Hematopoietic multipotent progenitor cell treated with erythropoietin and hydrocortisone succinate and interleukin-3 and kit ligand, for 17 days (in vitro differentiated cells): ENCODE measurements at regions not wholly inside any gene's neighbourhood (a gene's known extent, or its start where the extent isn't known, plus 50 kb on each side); places are given as distances from the start of the nearest gene placed in this dataset.

ENCODE experiments used
- DNase-seq: peaks from one replicate; pipeline ENCODE4 v3.0.0-alpha.2; 2015; ENCODE audit warnings: low spot score

DNA sequence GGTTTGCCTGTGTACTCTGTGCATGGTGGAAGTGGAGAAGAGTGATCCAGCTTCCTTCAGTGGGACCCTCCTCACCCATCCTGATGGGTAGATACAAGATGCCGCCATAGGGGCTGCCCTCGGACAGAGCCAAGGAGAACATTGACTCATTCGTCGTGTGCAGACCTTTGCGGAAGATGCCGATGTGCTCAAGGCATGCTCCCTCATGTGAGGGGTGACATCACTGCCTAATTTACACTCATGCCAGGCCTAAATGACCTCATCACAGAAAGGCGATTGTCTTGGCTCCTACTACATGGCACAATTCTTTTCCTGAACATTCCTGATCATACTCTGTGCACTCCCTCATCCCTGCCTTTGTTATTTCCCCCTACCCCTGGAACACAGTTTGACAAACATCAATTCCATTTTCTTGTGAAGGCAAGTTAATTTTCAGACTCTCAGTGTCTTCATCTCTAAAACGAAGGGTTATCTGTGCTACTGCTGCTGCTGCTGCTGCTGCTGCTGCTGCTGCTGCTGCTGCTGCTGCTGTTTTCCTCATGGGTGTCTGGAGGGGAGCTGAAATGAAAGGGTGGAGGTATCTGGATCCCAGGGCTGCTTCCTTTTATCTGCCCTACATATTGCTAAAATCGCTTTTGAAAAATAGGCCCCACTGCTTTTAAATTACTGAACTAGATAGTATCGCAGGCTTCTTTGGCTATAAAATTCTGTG is 146.5 kb upstream of the ARGLU1 start:
- DNase-seq: no peak

DNA sequence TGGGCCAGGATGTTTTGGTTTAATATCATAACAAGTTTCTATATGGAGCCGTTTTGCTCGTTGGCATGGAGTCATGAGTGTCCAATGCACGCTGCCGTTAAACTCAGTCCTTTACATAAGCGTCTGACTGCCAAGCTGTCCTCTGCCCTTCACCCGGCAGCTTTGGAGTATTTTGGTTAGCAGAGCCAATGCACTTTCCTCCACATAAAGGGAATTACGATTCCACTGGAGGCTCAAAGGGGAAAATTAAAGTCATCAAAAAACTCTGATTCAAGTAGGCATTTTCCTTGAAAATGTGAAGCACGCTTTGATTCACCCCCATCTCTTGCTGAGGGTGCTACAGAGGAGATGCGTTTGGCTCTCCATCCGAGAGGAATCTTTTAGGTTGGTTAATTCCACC is 144.4 kb upstream of the ARGLU1 start:
- DNase-seq: no peak

DNA sequence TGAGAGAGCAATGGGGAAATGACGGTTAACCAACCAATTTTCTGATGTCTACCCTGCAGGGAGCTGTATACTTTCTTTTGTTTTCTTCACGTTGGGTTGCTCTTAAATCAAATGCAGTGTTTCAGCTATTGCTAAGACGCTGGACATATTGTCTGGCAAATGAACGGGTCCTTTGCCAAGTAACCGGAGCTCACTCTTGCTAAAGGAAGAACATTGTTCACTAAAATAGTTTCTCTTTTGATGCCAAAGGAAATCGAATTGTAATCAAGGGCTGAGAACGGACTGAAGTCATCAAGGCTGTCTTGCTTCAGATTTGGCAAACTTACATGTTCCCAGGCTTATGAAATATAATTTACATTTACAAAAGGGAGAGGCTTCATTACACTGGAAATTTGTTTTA is 142.3 kb upstream of the ARGLU1 start:
- DNase-seq: no peak

DNA sequence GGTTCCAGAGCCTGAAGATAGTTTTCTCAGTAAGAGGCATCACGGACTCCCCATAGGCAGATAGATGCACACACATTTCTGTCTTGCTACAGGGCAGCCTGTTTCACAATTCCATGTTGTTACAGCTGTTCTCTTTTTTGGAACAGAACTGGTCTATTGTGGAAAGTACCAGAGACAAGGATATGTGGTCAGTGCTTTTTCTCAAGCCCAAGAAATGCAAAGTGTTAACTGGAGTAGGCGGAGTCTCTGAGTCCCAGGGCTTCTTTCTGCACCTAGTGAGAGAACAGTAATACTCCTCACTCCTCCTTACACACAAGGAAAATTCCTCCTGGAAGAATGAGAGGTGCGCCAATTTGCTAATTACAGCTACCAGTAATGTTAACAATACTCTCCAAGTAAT is 141.6 kb upstream of the ARGLU1 start:
- no peak for DNase-seq

DNA sequence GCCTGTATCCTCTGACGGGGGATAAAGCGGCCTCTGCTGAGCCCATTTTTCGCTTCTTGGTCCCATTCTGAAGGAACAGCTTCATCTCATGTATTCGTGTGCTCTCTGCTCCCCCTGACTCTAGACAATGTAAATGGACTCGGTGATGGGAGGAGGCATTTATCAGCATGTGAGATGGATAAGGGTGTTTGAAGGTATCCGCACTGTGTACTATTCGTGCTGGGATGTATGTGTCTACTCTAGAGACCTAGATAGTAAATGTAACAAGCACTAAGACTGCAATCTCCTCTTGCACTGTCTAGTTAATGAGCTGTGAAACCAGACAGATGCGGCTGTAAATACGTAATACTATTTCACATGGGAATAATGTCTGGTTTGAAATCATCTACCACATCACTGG is 134.6 kb upstream of the ARGLU1 start:
- DNase-seq: no peak

DNA sequence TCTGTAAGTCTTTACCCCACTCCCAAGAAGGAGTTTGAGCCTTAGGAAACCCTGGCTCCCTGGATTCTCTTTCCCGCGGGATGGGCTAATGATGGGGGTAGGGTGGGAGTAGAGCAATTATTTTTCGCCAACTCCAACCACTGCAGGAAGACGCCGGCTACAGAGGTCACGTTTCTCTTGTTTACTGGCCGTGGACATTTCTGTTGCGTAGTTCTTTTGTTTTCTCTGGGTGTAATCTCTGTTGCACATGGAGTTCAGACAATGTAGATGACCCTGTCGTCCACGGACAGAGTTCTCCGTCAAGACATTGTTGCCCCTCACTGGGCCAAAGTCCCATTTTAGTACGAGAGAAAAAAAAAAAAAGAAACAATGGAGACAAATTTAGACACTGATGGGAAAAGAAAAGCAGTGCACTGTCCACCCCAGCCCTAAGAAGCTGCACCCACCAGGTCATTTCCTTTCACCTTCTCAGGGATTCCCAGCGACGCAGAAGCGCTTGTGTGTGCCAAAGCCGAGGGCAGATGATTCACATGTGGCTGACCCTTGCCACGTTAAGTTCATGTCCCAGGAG is 133.9 kb upstream of the ARGLU1 start:
- no peak for DNase-seq

DNA sequence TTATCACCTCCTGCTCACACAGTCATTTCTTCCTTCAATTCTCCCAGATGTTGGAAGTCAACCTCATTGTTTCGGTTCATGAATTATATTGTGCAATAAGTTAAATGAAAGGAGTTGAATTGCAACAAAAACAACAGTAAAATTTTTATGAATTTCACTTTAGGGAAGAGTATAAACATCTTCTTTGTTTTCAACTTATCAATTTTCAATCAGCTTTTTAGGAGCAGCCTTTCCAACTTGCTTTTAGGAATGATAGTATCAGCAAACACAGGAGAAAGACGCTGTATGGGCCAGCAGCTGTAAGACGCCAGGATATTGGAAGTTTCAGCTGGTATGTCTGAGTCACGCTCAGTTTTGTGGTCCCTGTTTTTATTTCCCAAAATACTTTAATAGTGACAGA is 132.5 kb upstream of the ARGLU1 start:
- no peak for DNase-seq

DNA sequence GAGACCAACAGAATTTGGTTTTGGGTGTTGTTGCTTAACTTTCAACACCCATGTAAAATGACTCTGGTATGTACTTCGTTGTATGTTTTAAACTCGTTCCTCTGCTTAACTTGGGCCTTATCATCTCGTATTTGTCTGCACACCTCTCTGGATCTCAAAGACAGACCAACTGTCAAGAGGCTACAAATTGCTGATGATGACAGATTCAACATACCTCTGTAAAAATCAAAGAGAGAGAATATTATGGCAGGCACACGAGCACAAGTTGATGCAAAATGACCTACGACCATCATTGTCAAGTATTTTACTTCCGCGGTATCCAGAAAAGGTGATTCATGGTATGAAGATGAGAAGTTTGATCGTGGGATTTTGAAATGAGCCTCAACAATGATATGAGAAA is 132.1 kb upstream of the ARGLU1 start:
- no peak for DNase-seq

DNA sequence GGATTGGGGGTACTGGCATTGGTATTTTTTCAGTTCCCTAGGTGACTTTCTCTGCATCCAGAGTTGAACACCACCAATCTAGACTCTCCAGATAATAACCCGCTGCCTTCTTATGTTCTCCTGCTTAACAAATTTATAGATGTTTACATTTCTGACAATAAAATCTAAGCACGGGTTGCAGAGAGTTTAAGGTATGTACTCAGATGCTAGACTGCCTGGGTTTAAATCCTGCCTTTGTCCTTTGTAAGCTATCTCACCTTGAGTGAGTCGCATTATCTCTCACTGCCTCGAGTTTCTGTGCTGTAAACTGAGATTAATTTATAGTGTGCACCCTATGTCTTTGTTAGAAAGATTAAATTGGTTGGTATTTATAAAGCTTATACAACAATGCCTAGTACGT is 131.4 kb upstream of the ARGLU1 start:
- no peak for DNase-seq

DNA sequence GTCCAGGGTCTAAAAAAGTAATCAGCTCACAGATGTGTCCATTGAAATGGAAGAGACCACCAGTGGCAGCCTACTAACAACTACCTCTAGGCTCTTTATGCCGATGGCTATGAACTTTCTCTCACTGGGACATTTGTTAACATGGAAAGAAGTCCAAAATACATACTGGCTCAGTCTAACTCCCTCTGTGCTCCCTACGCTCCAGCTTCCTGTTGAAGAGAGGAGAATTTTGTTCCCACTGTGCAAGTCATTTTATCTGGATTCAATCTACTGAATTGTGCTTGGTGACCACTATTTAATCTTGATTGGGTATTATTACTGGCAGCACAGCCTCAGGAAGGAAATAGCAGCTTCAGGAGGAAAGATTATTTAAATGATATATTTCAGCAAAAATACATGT is 128.8 kb upstream of the ARGLU1 start:
- no peak for DNase-seq

DNA sequence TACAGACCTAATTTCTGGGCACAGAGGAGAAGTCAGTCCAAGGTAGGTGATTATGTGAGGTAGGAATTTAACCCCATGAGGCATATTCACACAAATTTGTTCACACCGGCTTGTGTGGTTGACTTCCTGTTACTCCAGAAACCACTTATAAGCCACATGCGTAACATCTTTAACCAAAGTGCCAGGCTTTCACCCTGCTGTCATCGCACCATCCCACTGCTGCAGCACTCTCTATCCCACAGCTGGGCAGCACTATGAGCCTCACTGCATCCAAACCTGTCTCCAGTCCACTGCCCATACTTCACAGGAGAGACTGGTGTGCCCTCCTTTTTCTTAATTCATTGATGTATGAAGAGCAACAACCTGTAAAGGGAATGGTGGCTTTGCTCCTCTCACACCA is 128.2 kb upstream of the ARGLU1 start:
- no peak for DNase-seq

DNA sequence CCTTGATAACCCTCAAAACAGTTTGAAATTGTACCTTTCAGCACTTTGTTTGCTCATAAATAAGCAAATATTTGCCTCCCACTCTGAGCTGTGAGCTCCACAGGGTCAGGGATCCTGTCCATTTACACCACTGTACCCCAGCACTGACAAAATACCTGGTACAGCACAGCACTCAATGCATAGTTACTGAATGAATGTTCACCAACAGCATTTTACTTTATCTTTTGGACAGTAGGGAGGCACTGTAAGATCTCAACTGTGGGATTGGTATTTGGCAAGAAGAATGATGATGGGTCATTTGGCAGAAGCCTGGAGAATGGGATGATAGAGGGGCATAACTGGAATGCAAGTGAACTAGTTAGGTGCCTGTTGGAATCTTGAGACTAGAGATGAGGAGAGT is 127.2 kb upstream of the ARGLU1 start:
- no peak for DNase-seq

DNA sequence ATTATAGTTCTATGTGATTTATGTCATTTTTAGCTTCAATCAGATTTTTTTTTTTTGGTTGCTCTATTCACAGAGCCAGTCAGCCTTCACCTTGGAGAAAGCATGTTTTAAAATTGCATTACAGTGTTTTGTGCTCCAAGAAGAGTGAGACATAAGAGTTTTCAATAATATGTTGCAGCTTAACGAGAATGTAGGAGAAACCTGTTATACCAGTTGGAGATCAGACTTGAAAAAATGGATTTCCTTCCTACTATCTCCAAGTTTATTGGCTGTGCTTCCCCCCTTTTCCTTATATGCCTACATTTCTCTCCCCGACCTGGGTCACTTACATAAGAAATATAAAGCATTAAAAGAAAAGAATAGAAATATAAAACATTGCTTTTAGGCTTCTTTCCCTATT is 123.9 kb upstream of the ARGLU1 start:
- no peak for DNase-seq

DNA sequence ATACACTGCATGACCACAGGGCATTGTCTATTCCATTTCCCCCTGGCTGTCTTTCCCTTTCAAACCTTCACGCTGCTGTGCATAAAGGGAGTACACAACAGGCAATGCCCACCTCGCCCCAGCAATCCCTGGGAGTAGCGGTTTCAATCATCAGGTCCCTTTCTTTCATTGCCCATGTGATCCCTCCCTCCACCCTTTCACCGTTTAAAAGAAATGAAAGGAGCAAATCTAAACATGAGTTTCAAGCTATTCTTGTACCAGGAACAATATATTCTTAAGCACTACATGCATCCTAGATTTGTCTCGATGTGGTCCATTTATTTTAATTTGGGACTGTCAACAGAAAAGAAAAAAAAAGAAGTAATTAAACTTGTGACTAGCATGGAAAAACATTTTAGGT is 123.4 kb upstream of the ARGLU1 start:
- no peak for DNase-seq

DNA sequence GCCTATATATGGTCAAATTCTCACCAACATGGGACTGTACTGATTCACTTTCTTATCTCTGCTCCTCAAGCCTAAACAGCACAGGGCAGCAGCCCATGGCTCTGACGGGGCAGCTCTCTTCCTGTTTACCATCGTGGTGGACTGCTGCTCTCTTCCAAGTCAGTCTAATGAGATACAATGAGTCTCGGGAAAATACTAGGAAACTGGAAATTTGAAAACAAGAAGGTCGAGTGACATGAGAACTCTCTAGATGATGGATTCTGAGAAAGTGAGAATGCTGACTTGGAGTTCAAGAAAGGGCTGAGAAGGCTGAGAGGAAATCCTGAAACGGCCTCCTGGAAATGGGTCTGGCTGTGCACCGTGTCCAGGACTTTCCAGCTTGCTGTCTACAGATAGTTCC is 122.8 kb upstream of the ARGLU1 start:
- DNase-seq: no peak

DNA sequence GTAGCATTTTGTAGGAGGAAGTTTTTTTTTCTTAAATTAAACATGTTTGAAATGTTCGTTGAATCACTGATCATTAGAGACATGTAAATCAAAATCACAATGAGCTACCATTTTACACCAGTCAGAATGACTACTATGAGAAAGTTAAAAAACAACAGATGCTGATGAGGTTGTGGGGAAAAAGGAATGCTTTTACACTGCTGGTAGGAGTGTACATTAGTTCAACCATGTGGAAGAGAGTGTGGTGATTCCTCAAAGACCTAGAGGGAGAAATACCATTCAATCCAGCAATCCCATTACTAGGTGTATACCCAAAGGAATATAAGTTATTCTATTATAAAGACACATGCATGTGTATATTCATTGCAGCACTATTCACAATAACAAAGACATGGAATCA is 122.0 kb upstream of the ARGLU1 start:
- no peak for DNase-seq

DNA sequence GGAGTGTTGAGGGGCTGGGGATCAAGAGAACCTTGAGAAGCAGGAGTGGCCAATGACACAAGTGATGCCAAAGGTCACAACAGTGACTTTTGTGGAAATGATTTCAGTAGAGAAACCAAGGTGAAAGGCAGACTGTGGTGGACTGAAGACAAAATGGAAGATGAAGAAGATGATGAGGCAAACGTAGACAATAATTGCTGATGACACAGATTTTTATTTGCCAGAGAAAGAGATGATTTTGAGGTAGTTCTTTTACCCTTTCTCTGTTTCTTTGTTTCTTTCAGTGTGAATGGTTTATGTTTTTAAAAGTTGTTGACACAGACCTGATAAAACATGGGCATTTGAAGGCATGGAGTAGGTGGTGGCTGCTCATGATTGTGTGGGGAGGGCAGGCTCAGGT is 121.0 kb upstream of the ARGLU1 start:
- DNase-seq: no peak

DNA sequence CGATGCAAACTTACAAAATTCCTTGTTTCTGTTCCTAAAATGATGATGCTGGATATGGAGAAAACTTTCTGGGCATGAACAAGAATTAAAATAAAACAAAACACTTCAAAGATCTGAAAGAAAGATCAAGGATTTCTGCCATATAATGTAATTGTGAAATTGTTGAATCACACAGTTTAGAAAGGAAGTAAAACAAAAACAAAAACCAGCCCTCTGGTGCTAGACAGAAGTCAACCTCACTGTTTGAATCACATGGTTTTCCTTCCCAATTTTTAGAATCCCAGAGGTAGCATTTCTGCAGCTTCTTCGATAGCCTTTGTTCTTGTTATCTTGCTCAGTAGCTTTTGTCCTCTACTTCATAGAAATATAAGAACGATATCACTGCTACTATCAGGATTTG is 118.2 kb upstream of the ARGLU1 start:
- no peak for DNase-seq

DNA sequence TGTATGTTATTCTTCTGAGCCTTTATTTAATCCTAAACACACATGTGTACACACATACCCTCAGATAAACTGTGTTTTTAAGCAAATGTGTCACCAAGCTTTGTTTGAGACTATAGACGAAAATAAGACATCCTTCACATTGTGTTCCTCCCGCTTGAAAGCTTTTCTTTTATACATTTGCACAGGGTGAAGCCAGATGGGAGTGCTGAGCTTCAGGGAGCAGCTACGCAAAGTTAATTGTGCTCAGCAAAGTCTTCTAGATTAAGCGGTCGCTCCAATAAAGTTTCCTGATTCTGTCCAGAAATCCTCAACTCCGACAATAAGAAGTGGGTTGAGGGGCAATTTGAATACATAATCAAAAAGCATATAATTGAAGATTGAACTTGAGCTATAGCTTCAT is 117.2 kb upstream of the ARGLU1 start:
- DNase-seq: no peak

DNA sequence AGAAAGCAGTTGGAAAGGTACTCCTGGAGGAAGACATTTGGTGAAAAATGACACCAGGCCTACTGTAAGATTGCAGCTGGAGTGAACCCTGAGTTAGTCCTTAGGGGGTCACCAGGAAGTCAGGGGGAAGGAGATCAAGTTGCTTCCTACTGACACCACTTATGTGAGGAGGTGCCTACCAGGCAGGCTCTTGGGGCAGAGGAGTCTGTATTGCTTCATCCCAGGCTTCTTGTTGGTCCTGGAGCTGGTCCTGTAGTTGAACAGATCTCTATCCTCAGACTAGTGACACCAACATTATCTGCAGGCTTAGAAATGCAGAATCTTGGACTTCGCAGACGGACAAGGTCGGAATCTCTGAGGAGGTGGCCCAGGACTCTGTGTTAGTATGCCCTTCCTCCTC is 116.0 kb upstream of the ARGLU1 start:
- no peak for DNase-seq

DNA sequence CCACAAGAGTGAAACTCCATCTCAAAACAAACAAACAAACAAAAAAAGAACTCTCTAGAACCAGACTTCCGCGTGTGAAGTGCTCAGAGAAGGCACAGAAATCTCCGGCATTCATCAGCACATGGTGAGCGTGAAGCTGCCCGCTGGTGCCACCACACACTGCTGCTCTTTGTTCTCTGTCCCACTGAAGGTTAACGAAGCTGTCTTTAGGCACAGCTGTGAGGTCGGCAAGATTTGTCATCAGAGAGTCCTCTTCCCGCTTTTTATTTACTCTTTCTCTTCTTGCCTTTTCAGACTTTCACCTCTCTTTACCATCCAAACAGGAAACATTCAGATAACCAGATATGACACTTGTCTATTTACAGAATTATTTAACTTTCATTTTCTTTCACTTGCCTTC is 115.2 kb upstream of the ARGLU1 start:
- no peak for DNase-seq

DNA sequence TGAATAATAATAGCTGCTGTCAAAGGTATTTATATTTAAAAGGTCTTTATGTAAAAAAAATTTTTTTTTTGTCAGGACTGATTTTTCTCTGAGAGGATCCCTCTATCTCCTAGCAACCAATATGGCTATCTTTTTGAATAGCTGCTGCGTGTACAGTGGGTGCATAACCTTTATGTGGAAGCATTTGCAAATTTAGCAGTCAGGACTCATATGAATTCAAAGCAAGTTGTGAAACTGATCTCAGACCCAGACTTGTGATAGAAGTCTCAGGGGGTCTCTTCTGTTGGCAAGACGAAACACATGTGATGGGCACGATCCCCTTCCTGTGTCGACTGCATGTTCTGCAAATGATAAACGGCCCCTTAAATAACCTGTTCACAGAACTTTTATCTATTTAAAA is 114.1 kb upstream of the ARGLU1 start:
- no peak for DNase-seq

DNA sequence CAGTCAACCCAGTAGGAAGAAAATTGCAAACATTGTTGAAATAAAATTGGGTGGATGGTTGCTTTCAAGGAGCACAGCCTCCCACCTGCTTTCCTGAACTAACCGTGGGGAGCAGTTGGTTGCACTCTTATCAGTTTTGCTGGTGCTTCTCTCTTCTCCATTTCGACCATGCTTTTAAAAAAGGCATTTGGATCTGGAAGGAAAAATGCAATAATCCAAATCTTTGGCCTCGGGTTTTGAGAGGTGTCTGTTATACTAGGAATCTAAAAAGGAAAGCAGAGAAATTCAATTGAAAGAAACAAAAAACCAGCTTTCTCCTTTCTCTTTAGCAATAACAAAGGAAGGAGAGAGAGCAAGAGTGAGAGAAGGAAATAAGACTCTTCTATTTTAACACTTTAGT is 113.6 kb upstream of the ARGLU1 start:
- no peak for DNase-seq

DNA sequence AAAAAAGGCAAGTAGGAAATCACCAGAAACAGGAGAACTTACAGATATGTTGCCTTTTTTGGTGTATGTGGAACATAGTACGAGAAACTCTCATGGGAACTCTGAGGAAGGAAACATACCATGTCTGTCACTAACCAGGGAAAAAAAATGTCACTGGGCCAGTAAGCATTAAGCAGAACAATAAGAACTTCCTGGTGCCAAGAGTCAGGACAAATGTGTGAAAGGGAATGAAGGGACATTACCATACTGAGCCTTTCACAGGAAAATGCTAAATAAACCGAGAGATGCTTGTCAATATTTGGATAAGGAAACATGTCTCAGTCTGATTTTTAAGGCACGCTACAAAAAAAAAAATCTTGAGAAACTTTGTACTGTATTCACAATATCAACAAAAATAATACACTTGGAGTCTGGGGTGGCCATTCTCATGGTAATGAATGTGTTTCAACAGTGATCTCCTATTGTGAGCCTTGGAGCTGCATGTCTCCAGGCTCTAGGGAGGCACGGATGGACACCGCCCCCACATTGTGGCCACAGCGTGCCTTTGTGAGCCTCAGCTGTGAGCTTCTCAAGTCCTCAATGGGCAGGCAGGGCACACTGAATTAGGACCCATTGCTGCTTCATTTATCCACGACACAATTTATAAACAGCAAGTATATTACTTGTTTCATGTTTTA is 113.0 kb upstream of the ARGLU1 start:
- no peak for DNase-seq
